ENCODE measurements at regions not wholly inside any gene's neighbourhood (a gene's known extent, or its start where the extent isn't known, plus 50 kb on each side); places are given as distances from the start of the nearest gene placed in this dataset.

GRCh38 chr12:115108129-115109100 lies 424.4 kb upstream of the TBX3 start:
- Histone ChIP-seq H3K9ac (no peak overlapping the region), H4K20me1 (ENCODE audit: insufficient read depth) (no peaks in the 10 kb centered on the region), H3K9me3 (no peaks in the 10 kb centered on the region), H3K27me3 (ENCODE audit: insufficient read depth) (no peaks in the 10 kb centered on the region), H3K79me2 (ENCODE audit: insufficient read depth) (no peaks in the 10 kb centered on the region), H2AFZ (ENCODE audit: low read depth) (no peak overlapping the region), H3K4me3 (ENCODE audit: low read depth in 2 of 2, low read length in 1 of 2) (no peak overlapping the region), H3K9me2 (no peaks in the 10 kb centered on the region), H3K4me1 (ENCODE audit: control insufficient read depth in 1 of 2, insufficient read depth in 2 of 2, low read depth in 1 of 2, low read length in 1 of 2) (no peaks in the 10 kb centered on the region), H3K4me2 (no peak overlapping the region), H3F3A (replicated peaks; ENCODE audit: insufficient read depth) (no peaks in the 10 kb centered on the region), H3K36me3 (replicated peaks in 1 of 2; ENCODE audit: control insufficient read depth in 1 of 2, insufficient read depth in 2 of 2, low read length in 1 of 2) (no peaks in the 10 kb centered on the region), H3K27ac (ENCODE audit: low read depth in 2 of 2, low read length in 1 of 2) (no peak overlapping the region)
- ChIA-PET CTCF (interaction anchor here (0.8 kb wide), 1 partner anchor 18 kb away, joined by 3 read pairs; no protein-coding TSS in a partner anchor), POLR2A (no interaction called here)
- no peak for DNase-seq
- WGBS (ENCODE audit: low lambda C conversion rate): 67% methylated on average over 3 of the region's 3 CpGs
- TF ChIP-seq RXRA (IDR thresholded peaks at IDR 0.05; ENCODE audit: borderline replicate concordance, low read depth) (no peak), CHD2 (IDR thresholded peaks at IDR 0.05; ENCODE audit: low read length, partially characterized antibody) (no peak), JUND (IDR thresholded peaks at IDR 0.05) (no peak), TEAD4 (IDR thresholded peaks at IDR 0.05; ENCODE audit: borderline replicate concordance, insufficient read depth) (no peak), EP300 (IDR thresholded peaks at IDR 0.05; ENCODE audit: borderline replicate concordance in 1 of 2, low read depth in 1 of 2, low read length in 1 of 2) (no peak), MAX (IDR thresholded peaks at IDR 0.05; ENCODE audit: low read depth) (no peak), PBX3 (IDR thresholded peaks at IDR 0.05) (no peak), MXI1 (IDR thresholded peaks at IDR 0.05; ENCODE audit: low read depth, low read length) (no peak), ELF1 (IDR thresholded peaks at IDR 0.05) (no peak), YY1 (IDR thresholded peaks at IDR 0.05; ENCODE audit: low read depth) (no peak), GABPA (IDR thresholded peaks at IDR 0.05; ENCODE audit: low read depth) (no peak), TAF1 (IDR thresholded peaks at IDR 0.05; ENCODE audit: borderline replicate concordance, low read depth, low read length) (no peak), NRF1 (IDR thresholded peaks at IDR 0.05; ENCODE audit: low read depth, low read length) (no peak), REST (IDR thresholded peaks at IDR 0.05; ENCODE audit: low read depth, low read length) (no peak), SIN3A (IDR thresholded peaks at IDR 0.05; ENCODE audit: borderline replicate concordance, low read depth, low read length) (no peak), TCF12 (IDR thresholded peaks at IDR 0.05) (no peak), SMC3 (IDR thresholded peaks at IDR 0.05; ENCODE audit: low read depth, low read length) (no peak), USF2 (IDR thresholded peaks at IDR 0.05; ENCODE audit: borderline replicate concordance, low read depth, low read length) (no peak)

All from SK-N-SH (cell line).